ENCODE measurements at regions not wholly inside any gene's neighbourhood (a gene's known extent, or its start where the extent isn't known, plus 50 kb on each side); places are given as distances from the start of the nearest gene placed in this dataset.

- Histone ChIP-seq H3K9me3 (ENCODE audit: control insufficient read depth in 5 of 5, low read length in 5 of 5) (peaks cover 0 to 6% (median 0%) of the 10 kb centered on the region in 5 donors), H3K4me1 (ENCODE audit: control insufficient read depth in 5 of 5, insufficient read depth in 5 of 5, low read length in 5 of 5) (no peaks in the 10 kb centered on the region), H3K27me3 (ENCODE audit: control insufficient read depth in 5 of 5, insufficient read depth in 4 of 5, low read length in 5 of 5) (peaks cover 31 to 50% (median 47%) of the 10 kb centered on the region in 5 donors), H3K9ac (ENCODE audit: low read length in 5 of 5) (no peak overlapping the region), H3K36me3 (ENCODE audit: control insufficient read depth in 5 of 5, insufficient read depth in 5 of 5, low read length in 5 of 5) (no peaks in the 10 kb centered on the region), H3K27ac (ENCODE audit: low read depth, low read length) (no peak overlapping the region), H3K4me3 (ENCODE audit: low read depth in 1 of 5, low read length in 5 of 5) (no peak overlapping the region)
Observed at GRCh38 chr16:86761111-86762031, 183.0 kb downstream of the FOXL1 start.

- Histone ChIP-seq H3K27me3 (ENCODE audit: control insufficient read depth in 5 of 5, insufficient read depth in 4 of 5, low read length in 5 of 5) (peaks cover 31 to 49% (median 43%) of the 10 kb centered on the region in 5 donors), H3K9me3 (ENCODE audit: control insufficient read depth in 5 of 5, low read length in 5 of 5) (peaks cover 0 to 11% (median 0%) of the 10 kb centered on the region in 5 donors), H3K4me3 (ENCODE audit: low read depth in 1 of 5, low read length in 5 of 5) (no peak overlapping the region)
Observed at GRCh38 chr16:86762095-86762494, 183.7 kb downstream of the FOXL1 start.

GRCh38 chr16:86763819-86764218, 185.5 kb downstream of the FOXL1 start:
- H3K27ac ChIP-seq (ENCODE audit: low read depth, low read length) = no peak overlapping the region
- no peaks in the 10 kb centered on the region for H3K4me1 ChIP-seq (ENCODE audit: control insufficient read depth in 5 of 5, insufficient read depth in 5 of 5, low read length in 5 of 5)
- peaks cover 0 to 11% (median 0%) of the 10 kb centered on the region in 5 donors for H3K9me3 ChIP-seq (ENCODE audit: control insufficient read depth in 5 of 5, low read length in 5 of 5)
- no peak overlapping the region for H3K9ac ChIP-seq (ENCODE audit: low read length in 5 of 5)
- H3K36me3 ChIP-seq (ENCODE audit: control insufficient read depth in 5 of 5, insufficient read depth in 5 of 5, low read length in 5 of 5) = no peaks in the 10 kb centered on the region
- peaks cover 29 to 43% (median 36%) of the 10 kb centered on the region in 5 donors for H3K27me3 ChIP-seq (ENCODE audit: control insufficient read depth in 5 of 5, insufficient read depth in 4 of 5, low read length in 5 of 5)
- H3K4me3 ChIP-seq (ENCODE audit: low read depth in 1 of 5, low read length in 5 of 5) = no peak overlapping the region

More at GRCh38 chr16:86762095-86762494, 183.7 kb downstream of the FOXL1 start:
- H3K4me1 ChIP-seq (ENCODE audit: control insufficient read depth in 5 of 5, insufficient read depth in 5 of 5, low read length in 5 of 5) = no peaks in the 10 kb centered on the region
- no peak overlapping the region for H3K9ac ChIP-seq (ENCODE audit: low read length in 5 of 5)
- H3K27ac ChIP-seq (ENCODE audit: low read depth, low read length) = no peak overlapping the region
- H3K36me3 ChIP-seq (ENCODE audit: control insufficient read depth in 5 of 5, insufficient read depth in 5 of 5, low read length in 5 of 5) = no peaks in the 10 kb centered on the region

- Histone ChIP-seq H3K27me3 (ENCODE audit: control insufficient read depth in 5 of 5, insufficient read depth in 4 of 5, low read length in 5 of 5) (peaks cover 34 to 49% (median 37%) of the 10 kb centered on the region in 5 donors), H3K9ac (ENCODE audit: low read length in 5 of 5) (no peak overlapping the region)
Observed at GRCh38 chr16:86764551-86764950, 186.2 kb downstream of the FOXL1 start.

GRCh38 chr16:86765389-86766026, 187.2 kb downstream of the FOXL1 start:
- H3K9me3 ChIP-seq (ENCODE audit: control insufficient read depth in 5 of 5, low read length in 5 of 5) = peaks cover 0 to 11% (median 0%) of the 10 kb centered on the region in 5 donors
- no peaks in the 10 kb centered on the region for H3K4me1 ChIP-seq (ENCODE audit: control insufficient read depth in 5 of 5, insufficient read depth in 5 of 5, low read length in 5 of 5)
- H3K36me3 ChIP-seq (ENCODE audit: control insufficient read depth in 5 of 5, insufficient read depth in 5 of 5, low read length in 5 of 5) = no peaks in the 10 kb centered on the region
- no peak overlapping the region for H3K9ac ChIP-seq (ENCODE audit: low read length in 5 of 5)
- H3K4me3 ChIP-seq (ENCODE audit: low read depth in 1 of 5, low read length in 5 of 5) = no peak overlapping the region
- no peak overlapping the region for H3K27ac ChIP-seq (ENCODE audit: low read depth, low read length)
- H3K27me3 ChIP-seq (ENCODE audit: control insufficient read depth in 5 of 5, insufficient read depth in 4 of 5, low read length in 5 of 5) = peaks cover 31 to 48% (median 39%) of the 10 kb centered on the region in 5 donors

More at GRCh38 chr16:86764551-86764950, 186.2 kb downstream of the FOXL1 start:
- H3K4me1 ChIP-seq (ENCODE audit: control insufficient read depth in 5 of 5, insufficient read depth in 5 of 5, low read length in 5 of 5) = no peaks in the 10 kb centered on the region
- H3K9me3 ChIP-seq (ENCODE audit: control insufficient read depth in 5 of 5, low read length in 5 of 5) = peaks cover 0 to 11% (median 0%) of the 10 kb centered on the region in 5 donors
- no peaks in the 10 kb centered on the region for H3K36me3 ChIP-seq (ENCODE audit: control insufficient read depth in 5 of 5, insufficient read depth in 5 of 5, low read length in 5 of 5)
- H3K27ac ChIP-seq (ENCODE audit: low read depth, low read length) = no peak overlapping the region
- no peak overlapping the region for H3K4me3 ChIP-seq (ENCODE audit: low read depth in 1 of 5, low read length in 5 of 5)

GRCh38 chr16:86766700-86767099, 188.4 kb downstream of the FOXL1 start:
- no peaks in the 10 kb centered on the region for H3K4me1 ChIP-seq (ENCODE audit: control insufficient read depth in 5 of 5, insufficient read depth in 5 of 5, low read length in 5 of 5)
- peaks cover 24 to 43% (median 37%) of the 10 kb centered on the region in 5 donors for H3K27me3 ChIP-seq (ENCODE audit: control insufficient read depth in 5 of 5, insufficient read depth in 4 of 5, low read length in 5 of 5)
- peaks cover 2 to 16% (median 4%) of the 10 kb centered on the region in 5 donors for H3K9me3 ChIP-seq (ENCODE audit: control insufficient read depth in 5 of 5, low read length in 5 of 5)
- H3K27ac ChIP-seq (ENCODE audit: low read depth, low read length) = no peak overlapping the region
- H3K36me3 ChIP-seq (ENCODE audit: control insufficient read depth in 5 of 5, insufficient read depth in 5 of 5, low read length in 5 of 5) = no peaks in the 10 kb centered on the region
- H3K4me3 ChIP-seq (ENCODE audit: low read depth in 1 of 5, low read length in 5 of 5) = no peak overlapping the region
- H3K9ac ChIP-seq (ENCODE audit: low read length in 5 of 5) = no peak overlapping the region

- Histone ChIP-seq H3K27ac (ENCODE audit: low read depth, low read length) (no peak overlapping the region), H3K4me3 (ENCODE audit: low read depth in 1 of 5, low read length in 5 of 5) (no peak overlapping the region), H3K27me3 (ENCODE audit: control insufficient read depth in 5 of 5, insufficient read depth in 4 of 5, low read length in 5 of 5) (peaks cover 24 to 40% (median 38%) of the 10 kb centered on the region in 5 donors), H3K36me3 (ENCODE audit: control insufficient read depth in 5 of 5, insufficient read depth in 5 of 5, low read length in 5 of 5) (no peaks in the 10 kb centered on the region), H3K9me3 (ENCODE audit: control insufficient read depth in 5 of 5, low read length in 5 of 5) (peaks cover 2 to 16% (median 4%) of the 10 kb centered on the region in 5 donors), H3K9ac (ENCODE audit: low read length in 5 of 5) (no peak overlapping the region), H3K4me1 (ENCODE audit: control insufficient read depth in 5 of 5, insufficient read depth in 5 of 5, low read length in 5 of 5) (no peaks in the 10 kb centered on the region)
Observed at GRCh38 chr16:86768228-86768791, 190.0 kb downstream of the FOXL1 start.

- H3K4me1 ChIP-seq (ENCODE audit: control insufficient read depth in 5 of 5, insufficient read depth in 5 of 5, low read length in 5 of 5) = no peaks in the 10 kb centered on the region
- H3K9me3 ChIP-seq (ENCODE audit: control insufficient read depth in 5 of 5, low read length in 5 of 5) = peaks cover 2 to 16% (median 4%) of the 10 kb centered on the region in 5 donors
- H3K9ac ChIP-seq (ENCODE audit: low read length in 5 of 5) = no peak overlapping the region
- no peak overlapping the region for H3K27ac ChIP-seq (ENCODE audit: low read depth, low read length)
- peaks cover 24 to 37% (median 33%) of the 10 kb centered on the region in 5 donors for H3K27me3 ChIP-seq (ENCODE audit: control insufficient read depth in 5 of 5, insufficient read depth in 4 of 5, low read length in 5 of 5)
- no peak overlapping the region for H3K4me3 ChIP-seq (ENCODE audit: low read depth in 1 of 5, low read length in 5 of 5)
- no peaks in the 10 kb centered on the region for H3K36me3 ChIP-seq (ENCODE audit: control insufficient read depth in 5 of 5, insufficient read depth in 5 of 5, low read length in 5 of 5)
Observed at GRCh38 chr16:86768999-86769398, 190.7 kb downstream of the FOXL1 start.

GRCh38 chr16:86771506-86772460, 193.4 kb downstream of the FOXL1 start:
- Histone ChIP-seq H3K4me3 (ENCODE audit: low read depth in 1 of 5, low read length in 5 of 5) (no peak overlapping the region), H3K9me3 (ENCODE audit: control insufficient read depth in 5 of 5, low read length in 5 of 5) (peaks cover 2 to 7% (median 4%) of the 10 kb centered on the region in 5 donors), H3K27me3 (ENCODE audit: control insufficient read depth in 5 of 5, insufficient read depth in 4 of 5, low read length in 5 of 5) (peaks cover 24 to 39% (median 35%) of the 10 kb centered on the region in 5 donors), H3K36me3 (ENCODE audit: control insufficient read depth in 5 of 5, insufficient read depth in 5 of 5, low read length in 5 of 5) (no peaks in the 10 kb centered on the region), H3K9ac (ENCODE audit: low read length in 5 of 5) (no peak overlapping the region), H3K27ac (ENCODE audit: low read depth, low read length) (no peak overlapping the region), H3K4me1 (ENCODE audit: control insufficient read depth in 5 of 5, insufficient read depth in 5 of 5, low read length in 5 of 5) (no peaks in the 10 kb centered on the region)
